ENCODE measurements at regions not wholly inside any gene's neighbourhood (a gene's known extent, or its start where the extent isn't known, plus 50 kb on each side); places are given as distances from the start of the nearest gene placed in this dataset.

DNA sequence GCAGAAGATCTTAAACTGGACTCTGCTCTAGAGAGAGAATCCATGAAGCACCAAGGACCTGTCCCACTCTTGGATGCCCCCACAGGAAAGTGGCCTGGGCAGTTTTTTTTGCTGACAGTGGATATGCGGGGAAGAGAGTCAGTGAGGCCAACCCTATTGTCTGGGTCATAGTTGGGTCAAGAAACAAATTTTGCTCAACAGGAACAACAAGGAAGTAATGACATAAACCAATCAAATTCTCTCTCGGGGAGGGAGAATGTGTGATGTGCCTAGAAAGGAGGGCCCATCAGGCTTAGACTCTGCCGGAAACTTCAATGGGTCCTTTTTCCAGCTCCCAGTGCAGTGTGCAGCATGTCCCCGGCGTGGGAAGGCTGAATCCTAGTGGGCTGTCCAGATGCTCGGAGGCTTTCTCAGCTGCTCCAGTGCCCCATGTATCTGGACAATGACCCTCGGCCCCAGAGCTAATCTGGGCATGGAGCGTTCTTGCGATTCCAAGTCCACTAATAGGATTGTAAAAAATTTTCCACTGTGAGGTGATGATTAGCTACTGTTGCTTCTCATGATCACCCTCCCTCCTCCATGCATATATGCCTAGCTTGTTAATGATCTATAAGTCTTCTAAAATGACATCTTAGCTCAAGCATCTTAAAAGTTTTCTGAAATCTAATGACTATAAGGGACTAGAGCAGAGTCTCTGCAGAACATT lies 101.0 kb downstream of the SNX19 start:
- TF ChIP-seq, protein P1, sequence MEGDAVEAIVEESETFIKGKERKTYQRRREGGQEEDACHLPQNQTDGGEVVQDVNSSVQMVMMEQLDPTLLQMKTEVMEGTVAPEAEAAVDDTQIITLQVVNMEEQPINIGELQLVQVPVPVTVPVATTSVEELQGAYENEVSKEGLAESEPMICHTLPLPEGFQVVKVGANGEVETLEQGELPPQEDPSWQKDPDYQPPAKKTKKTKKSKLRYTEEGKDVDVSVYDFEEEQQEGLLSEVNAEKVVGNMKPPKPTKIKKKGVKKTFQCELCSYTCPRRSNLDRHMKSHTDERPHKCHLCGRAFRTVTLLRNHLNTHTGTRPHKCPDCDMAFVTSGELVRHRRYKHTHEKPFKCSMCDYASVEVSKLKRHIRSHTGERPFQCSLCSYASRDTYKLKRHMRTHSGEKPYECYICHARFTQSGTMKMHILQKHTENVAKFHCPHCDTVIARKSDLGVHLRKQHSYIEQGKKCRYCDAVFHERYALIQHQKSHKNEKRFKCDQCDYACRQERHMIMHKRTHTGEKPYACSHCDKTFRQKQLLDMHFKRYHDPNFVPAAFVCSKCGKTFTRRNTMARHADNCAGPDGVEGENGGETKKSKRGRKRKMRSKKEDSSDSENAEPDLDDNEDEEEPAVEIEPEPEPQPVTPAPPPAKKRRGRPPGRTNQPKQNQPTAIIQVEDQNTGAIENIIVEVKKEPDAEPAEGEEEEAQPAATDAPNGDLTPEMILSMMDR (IDR thresholded peaks at IDR 0.05), result no peak
- no peak for TF ChIP-seq EZH2 (IDR thresholded peaks at IDR 0.05; ENCODE audit: borderline replicate concordance, insufficient read depth, low read depth, low read length, poor library complexity, severe bottlenecking)

Data from B cell (primary cell).